ENCODE measurements at regions not wholly inside any gene's neighbourhood (a gene's known extent, or its start where the extent isn't known, plus 50 kb on each side); places are given as distances from the start of the nearest gene placed in this dataset.

GRCh38 chr10:3237530-3237929, 64.9 kb upstream of the PITRM1 start:
- no peak for DNase-seq (ENCODE audit: low spot score)

- no peak for DNase-seq (ENCODE audit: low spot score)
These were observed 64.2 kb upstream of the PITRM1 start for GRCh38 chr10:3236644-3237404.

GRCh38 chr10:3235996-3236510, 63.5 kb upstream of the PITRM1 start:
- no peak for DNase-seq (ENCODE audit: low spot score)

- DNase-seq (ENCODE audit: low spot score) = no peak
These were observed 62.8 kb upstream of the PITRM1 start for GRCh38 chr10:3235395-3235794.

- no peak for DNase-seq (ENCODE audit: low spot score)
These were observed 61.0 kb upstream of the PITRM1 start for GRCh38 chr10:3233486-3233990.

DNA sequence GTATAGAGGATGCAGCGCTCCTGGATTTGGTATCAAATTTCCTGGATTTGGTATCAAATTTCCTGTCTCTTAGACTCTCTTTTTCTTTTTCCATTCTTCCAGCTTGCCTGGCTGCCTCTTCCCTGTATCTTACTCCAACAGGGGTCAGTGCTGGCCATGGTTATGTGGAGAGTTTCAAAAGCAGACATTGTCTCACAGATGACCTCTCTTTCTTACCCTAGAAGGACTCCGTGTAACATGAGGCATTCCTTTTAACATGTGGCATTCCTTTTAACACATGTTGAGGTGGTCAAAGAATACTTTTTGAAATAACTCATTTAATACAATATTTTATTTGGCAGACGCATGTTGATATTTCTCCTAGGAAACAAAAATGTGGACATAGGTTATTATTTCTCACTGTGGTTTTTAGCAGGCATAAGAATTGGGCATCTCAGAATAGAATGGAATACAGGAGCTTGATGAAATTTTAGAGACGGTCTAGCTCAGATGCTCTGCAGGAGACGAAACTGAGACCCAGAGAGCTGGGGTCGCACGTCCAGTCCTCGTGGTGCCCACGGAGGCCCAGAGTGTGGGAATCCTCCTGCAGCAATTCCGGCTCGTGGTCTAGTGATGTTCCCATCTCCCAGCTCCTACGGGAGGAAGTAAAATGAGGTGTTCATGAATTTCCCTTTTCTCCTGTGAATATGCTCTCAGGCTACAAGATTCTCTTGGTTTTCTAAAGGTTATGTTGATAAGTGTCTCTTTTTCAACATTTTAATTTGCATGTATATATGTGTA, 59.6 kb upstream of the PITRM1 start:
- no peak for DNase-seq (ENCODE audit: low spot score)

DNA sequence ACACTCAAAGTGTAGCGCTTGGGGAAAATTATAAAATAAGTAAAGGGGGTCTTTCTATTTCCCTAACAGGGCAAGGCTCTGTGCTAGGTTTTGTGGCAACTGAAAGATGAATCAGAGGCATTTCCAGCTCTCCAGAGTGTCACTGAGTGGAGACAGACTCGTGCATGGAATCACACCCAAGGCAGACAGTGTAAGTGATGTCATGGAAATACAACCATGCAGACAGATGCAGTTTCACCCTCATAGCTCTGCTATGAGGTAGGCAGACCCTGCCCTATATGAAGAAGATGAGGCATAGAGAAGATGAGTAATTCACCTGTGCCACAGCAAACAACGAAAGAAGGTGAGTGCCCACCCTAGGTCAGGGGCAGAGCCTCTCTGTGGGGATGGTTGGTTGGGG, 57.2 kb upstream of the PITRM1 start:
- no peak for DNase-seq (ENCODE audit: low spot score)

DNA sequence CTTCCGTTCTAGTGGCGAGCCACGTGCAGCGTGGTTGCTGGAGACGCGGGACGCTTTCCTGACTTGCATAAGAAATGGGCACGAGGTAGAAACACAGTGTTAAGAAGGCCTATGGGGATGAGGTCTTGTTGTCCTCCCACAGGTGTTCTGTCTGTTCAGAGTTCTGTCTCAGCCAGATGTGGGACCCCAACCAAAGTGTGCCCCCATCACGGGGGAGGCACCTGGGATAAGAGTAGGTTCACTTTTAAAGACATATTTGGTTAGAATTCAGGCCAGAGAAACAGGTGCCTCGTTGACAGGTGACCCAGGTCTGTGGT, 56.0 kb upstream of the PITRM1 start:
- DNase-seq (ENCODE audit: low spot score) = no peak

GRCh38 chr10:3226960-3227744, 54.6 kb upstream of the PITRM1 start:
- DNase-seq (ENCODE audit: low spot score) = no peak

DNA sequence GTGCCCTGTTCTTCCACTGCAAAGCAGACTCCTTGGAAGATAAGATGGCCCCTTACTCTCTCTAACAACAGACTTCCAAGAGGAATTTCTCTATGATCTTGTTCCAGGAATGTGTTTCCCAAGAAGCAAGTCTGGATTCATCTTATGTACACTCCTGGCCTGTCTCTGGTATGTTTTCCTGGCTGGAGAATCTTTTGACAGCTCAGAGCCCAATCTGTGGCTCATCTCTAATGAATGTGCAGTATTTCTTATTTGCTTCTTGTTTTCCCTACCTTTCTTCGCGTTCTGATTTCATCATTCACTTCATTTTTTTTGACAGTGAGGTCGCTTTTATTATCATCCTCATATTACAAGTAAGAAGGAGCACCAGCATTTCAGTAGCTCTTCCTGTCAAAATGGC, 53.0 kb upstream of the PITRM1 start:
- DNase-seq (ENCODE audit: low spot score) = no peak

DNA sequence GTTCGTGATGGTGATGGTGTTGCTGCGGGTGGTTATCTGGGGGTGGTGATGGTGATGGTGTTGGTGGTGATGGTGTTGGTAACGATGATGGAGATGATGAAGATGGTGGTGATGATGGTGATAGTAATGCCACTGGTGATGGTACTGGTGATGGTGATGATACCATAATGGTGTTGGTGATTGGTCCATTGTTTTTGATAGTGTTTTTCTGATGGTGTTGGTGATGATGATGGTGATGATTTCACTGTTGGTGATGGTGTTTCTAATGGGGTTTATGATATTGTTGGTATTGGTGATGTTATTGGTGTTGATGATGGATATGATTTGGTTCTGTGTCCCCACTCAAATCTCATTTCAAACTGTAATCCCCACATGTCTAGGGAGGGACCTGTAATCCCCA, 51.7 kb upstream of the PITRM1 start:
- no peak for DNase-seq (ENCODE audit: low spot score)

DNA sequence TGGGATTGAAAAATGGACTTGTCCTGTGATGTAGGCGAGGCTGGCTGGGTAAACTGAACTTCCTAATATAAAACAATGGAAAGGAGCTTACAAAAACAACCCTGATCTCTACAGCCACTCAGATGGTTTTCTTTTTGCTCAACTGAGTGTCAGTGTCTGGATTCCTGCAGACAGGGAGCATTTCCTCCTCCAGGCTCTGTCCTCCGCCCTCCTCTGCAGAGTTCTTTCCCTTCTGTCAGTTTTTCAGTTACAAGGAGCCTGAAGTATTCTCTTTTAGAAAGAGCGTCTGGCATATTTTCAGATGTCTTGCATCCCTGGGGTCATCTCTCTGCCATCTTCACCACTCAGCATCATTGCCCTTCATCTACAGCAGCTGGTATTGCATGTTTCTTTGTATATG, 50.0 kb upstream of the PITRM1 start:
- DNase-seq (ENCODE audit: low spot score) = no peak
